Hepatic stellate cell (primary cell): ENCODE measurements at regions not wholly inside any gene's neighbourhood (a gene's known extent, or its start where the extent isn't known, plus 50 kb on each side); places are given as distances from the start of the nearest gene placed in this dataset.
A peak's percentile ranks its signal among the peaks of the same experiment; 100 is the strongest.
"Not testable (repeated sequence)": the region's sequence is repeated elsewhere in the genome, so short reads cannot be mapped to it uniquely, and the experiment has no call there.

Experiments
- DNase-seq: peaks from one replicate; pipeline ENCODE4 v3.0.0; 2011; ENCODE audit warnings: low spot score

GRCh38 chr16:29274055-29275035 is 132.2 kb downstream of the NPIPB11 start:
- DNase-seq: not testable (repeated sequence)

- DNase-seq: not testable (repeated sequence)
These were observed 133.0 kb downstream of the NPIPB11 start for GRCh38 chr16:29273298-29274054.

DNA sequence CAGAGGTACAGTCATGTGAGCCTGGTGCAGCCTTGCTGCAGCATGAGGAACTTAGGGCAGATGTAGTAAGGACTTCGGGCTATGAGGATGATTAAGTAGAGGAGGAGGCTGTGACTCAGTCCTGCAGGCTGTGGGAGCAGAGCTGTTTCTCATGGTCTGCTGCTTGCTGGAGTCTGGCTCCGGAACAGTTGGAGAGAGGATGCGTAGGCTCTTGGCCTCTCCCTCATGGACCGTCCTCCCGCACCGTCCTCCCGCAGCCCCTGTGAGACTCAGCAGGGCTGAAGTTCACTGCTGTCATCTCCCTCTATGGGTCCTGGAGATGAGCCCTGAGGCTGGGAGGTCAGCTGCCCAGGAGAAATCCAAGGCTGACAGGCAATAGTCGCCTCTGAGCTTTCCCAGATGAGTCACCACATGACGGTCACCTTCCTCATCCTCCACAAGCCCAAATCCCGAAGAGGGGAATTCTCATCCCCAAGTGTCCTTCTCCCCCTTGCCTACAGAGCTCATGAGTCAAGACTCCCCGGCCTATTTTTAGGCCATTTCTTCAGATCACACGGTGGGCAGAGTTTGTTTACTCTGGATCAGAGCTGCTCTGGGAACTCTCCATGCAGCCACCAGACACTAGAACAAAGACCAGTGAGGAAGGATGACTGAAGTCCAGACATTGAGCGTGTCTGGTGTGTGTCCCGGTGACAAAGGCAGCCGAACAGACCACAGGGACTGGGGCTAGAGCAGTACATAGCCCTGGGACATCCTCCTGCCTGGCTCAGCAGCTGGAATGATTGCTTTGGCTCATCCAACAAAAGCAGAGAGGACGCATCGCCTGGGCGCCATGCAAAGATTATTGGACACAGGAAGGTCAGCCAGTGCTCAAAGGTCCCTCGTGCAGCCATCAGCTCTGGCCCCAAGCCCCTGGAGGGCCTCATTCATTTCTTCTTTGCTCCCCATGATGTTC is 134.5 kb downstream of the NPIPB11 start:
- peak; percentile 38 for DNase-seq

DNA sequence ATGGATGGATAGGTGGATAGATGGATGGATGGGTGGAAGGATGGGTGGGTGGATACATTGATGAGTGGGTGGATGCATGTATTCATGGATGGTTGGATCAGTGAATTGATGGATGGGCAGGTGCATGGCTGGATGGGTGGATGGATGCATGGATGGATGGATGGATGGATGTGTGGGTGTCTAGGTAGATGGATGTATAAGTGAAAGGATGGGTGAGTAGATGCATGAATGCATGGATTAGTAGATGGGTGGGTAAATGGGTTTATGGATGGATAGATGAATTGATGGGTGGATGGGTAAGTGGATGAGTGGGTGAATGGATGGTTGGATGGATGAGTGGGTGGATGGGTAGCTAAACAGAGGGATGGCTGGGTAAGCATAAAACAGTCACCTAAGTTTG is 135.6 kb downstream of the NPIPB11 start:
- not testable (repeated sequence) for DNase-seq

- DNase-seq: not testable (repeated sequence)
These were observed 136.5 kb downstream of the NPIPB11 start for GRCh38 chr16:29270033-29270432.

DNA sequence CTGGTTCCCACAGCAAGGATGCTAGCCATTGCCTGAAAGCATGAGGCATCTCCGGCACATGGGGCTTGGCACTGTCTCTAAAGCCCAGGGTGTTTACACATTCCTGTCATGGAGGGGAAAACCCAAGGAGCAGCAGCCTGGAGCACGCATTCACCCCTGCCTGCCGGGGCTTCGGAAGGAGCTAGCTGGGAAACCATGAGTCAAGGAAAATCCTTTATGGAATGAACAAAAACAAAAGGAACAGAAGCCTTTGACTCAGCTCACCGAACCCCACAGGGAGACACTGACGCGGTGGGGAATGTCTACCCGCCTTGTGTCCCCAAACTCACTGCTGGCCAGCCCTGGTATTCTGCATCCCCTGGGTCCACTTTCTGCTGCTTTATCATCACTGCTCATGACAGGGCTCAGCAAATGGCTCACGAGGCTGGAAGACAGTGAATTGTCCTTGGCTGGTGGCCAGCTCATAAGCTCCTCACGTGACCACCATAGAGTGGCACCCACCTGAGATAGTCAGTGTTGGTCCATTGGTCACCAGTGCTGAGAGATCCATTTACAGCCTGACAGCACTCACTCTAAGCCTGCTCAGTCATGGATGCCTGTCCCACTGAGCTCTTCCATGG is 137.2 kb downstream of the NPIPB11 start:
- DNase-seq: peak; percentile 27

GRCh38 chr16:29268785-29269191 is 137.7 kb downstream of the NPIPB11 start:
- not testable (repeated sequence) for DNase-seq

- not testable (repeated sequence) for DNase-seq
These were observed 138.2 kb downstream of the NPIPB11 start for GRCh38 chr16:29268348-29268747.

DNA sequence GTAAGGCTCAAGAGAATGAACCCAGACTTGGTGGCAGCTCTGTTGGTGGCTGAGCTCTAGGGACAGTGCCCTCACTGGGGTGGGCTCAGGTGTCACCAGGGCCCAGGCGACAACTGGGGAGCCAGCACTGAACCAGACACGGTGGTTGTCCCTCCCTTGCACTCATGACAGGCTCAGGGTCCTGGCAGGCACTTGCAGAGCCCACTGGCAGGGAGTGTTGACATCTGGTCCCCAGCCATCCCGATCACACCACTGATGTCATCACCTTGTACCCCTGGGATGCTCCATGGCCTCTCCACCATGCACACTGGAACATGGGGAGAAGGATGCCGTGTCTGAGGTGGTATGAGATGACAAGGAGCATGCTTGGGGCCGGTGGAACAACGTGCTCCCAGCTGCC is 138.6 kb downstream of the NPIPB11 start:
- DNase-seq: not testable (repeated sequence)

DNA sequence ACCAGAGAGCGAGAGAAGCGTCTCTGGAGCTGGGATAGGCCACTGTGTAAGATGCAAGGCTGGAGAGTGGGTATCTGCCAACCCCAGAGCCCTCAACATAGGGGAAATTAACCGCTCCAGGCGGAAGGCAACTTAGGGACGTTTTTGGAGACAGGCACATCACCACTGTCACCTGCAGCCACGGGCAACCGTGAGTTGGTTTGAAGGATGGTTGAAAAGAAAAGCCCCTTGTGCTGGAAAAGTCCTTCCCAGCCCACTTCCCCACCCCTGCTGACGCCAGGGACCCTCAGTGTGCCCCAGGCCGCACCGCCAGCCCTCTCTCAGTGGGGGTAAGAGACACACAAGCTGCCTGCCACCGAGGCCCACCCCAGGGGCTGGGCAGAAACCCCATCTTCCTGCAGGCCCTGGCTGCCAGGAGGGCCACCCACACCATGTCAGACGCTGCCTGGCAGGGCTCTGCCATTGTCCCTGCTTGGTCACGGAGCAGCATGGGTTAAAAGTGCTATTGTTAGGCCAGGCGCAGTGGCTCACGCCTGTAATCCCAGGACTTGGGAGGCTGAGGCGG is 139.4 kb downstream of the NPIPB11 start:
- DNase-seq: not testable (repeated sequence)

GRCh38 chr16:29266612-29267011 is 139.9 kb downstream of the NPIPB11 start:
- peak; percentile 44 for DNase-seq

- not testable (repeated sequence) for DNase-seq
These were observed 141.2 kb downstream of the NPIPB11 start for GRCh38 chr16:29265255-29265853.

GRCh38 chr16:29264080-29264837 is 142.3 kb downstream of the NPIPB11 start:
- DNase-seq: not testable (repeated sequence)

GRCh38 chr16:29262725-29263124 is 143.8 kb downstream of the NPIPB11 start:
- not testable (repeated sequence) for DNase-seq

GRCh38 chr16:29261427-29262248 is 144.9 kb downstream of the NPIPB11 start:
- DNase-seq: not testable (repeated sequence)

- not testable (repeated sequence) for DNase-seq
These were observed 145.7 kb downstream of the NPIPB11 start for GRCh38 chr16:29260683-29261426.

DNA sequence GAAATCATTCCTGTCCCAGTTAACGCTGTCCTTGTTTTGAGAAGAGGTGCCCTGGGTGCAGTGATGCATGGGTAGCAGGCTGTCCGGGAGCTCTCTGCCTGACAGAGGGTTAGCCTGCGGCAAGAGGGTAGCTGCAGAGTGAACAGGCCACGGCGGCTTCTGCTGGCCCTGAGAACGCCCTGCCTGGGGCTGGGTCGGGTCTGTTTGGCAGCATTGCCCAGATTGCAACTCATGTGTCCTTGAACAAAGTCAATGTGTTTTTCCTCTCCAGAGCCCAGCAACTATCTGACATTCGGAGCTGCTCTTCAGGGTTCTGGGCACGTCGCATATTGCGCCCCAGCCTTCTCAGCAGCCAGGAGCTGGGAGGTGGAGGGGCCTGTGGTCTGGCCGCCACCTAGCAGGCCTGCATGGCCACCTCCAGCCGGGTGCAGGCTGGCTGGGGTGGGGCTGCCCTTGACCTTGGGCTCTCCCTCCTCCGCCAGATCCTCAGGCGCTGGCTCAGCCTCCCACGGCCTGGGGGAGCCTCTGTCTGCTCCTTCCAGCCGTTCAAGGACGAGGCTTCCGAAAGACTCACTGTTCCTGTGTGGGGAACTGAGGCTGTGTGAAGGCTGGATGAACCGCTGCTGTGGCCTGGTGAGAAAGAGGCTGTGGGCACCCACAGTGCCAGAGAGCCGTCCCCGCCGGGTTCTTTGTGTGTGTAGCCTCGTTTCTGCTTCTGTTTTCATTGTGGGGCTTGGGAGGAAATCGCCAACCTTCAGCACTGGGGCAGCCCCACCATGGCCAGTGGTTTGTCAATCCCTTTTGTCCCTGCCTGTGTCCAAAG is 146.7 kb downstream of the NPIPB11 start:
- not testable (repeated sequence) for DNase-seq
